Femur (tissue), 1 donor: ENCODE measurements at regions not wholly inside any gene's neighbourhood (a gene's known extent, or its start where the extent isn't known, plus 50 kb on each side); places are given as distances from the start of the nearest gene placed in this dataset.

Source experiments
- DNase-seq: peaks from one replicate; pipeline ENCODE4 v3.0.0-alpha.2; 2017

DNA sequence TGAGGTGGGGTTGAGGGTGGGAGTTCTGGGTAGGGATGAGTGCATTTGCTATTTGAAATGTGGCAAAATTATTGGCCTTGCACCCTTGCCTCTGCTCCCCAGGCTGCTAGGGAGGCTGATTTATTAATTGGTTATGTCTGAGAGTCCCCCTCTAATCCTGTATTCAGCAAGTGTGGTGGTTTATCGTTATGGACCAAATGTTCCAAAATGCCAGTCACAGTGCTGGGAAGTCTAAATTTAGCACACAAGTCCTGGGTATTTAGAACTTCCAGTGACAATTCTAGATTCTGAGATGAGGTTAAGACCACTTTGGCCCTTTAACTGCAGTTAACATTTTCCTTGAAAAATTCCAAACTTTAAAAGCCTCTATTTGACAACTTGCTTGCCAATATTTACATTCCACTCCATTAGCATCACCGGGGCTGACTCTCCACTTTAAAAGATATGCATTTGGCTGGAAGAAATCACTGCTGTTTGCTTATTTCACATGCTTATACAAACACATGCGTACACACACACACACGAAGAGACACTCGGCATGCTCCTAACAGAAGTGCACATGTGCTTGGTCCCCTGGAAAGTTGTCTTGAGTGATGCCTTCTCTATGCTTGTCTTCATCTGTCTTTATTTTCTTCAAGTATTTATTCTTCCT, 247.7 kb downstream of the IL20RB start:
- no peak for DNase-seq

DNA sequence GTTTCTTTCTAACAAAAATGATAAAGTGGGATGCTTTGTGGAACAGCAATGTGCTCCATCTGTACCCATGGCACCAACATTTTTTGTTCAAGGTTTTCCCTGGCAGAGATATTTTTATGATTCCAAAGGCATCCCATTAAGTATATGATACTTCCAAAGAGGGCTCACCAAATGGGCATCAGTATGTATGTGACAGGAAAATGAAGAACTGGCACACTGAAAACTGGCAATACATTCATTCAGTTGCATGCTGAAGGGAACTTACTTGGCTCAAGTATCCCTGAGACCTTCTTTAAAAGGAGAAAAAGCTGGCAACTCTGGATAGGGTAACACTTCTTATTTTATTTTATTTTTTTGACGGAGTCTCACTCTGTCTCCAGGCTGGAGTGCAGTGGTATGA, 249.8 kb downstream of the IL20RB start:
- no peak for DNase-seq

DNA sequence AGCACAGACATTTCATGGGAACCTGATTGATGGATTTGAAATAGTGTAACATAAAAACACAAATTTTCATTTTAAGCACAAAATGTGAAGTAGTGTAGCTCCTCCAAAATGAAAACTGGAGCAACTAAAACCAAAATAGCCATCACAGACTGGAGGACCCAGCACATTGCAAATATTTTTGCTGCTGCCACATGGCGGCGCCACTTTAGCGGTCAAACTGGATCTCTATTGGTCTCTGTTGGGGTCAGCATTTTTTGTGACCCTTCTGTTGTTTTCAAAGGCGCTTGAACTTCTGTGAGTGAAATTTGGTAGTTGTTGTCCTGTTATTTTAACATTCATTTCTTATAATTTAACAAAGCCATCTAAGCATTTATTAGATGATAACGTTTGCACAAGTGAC, 259.9 kb downstream of the IL20RB start:
- DNase-seq = no peak

DNA sequence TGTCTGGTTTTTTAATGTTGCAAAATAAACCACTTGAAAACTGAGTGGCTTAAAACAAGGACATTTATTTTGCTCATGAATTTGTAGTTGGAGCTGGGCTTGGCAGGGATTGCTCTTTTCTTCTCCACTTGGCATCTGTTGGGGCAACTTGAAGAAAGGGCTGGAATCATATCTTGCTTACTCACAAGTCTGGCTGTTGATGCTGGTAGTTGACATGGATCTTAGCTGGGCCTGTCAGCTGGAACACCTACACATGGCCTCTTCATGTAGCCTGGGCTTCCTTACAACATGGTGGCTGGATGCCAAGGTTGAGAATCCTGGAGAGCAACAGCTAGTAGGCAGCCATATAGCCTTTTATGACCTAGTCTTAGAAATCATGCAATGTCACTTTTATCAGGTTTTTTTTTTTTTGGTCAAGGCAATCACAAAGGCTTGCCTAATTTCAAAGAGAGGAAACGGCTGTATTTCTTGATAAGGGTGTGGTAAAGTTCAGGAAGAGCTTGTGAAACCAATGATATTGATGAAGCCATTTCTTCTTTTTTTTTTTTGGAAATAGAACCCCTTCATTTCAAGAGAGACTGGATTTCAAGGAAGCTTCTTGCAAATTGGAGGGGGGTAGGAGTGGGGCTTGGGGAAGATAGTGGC, 262.1 kb downstream of the IL20RB start:
- no peak for DNase-seq

DNA sequence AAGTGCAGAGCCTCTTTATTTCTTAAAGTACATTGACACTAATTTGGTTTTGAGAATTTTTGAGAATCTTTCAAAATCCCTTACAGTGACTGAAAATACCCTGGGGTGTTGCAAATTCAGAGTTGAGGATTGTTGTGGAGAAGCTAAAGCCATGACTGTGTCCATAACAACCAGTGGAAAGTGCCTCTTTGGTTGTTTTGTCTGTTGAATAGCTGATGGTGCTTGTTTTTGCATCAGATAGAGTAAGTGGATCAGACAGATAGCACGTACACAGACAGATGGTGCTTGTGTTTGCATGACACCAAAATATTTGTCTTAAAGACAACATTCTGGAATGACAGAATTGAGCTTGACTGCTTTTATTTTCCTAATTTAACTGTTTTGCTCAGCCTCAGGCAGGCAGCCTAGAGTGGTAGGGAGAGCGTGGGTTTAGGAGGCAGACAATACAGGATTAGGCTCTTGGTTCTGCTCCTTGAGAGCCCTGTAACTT, 265.0 kb downstream of the IL20RB start:
- no peak for DNase-seq

DNA sequence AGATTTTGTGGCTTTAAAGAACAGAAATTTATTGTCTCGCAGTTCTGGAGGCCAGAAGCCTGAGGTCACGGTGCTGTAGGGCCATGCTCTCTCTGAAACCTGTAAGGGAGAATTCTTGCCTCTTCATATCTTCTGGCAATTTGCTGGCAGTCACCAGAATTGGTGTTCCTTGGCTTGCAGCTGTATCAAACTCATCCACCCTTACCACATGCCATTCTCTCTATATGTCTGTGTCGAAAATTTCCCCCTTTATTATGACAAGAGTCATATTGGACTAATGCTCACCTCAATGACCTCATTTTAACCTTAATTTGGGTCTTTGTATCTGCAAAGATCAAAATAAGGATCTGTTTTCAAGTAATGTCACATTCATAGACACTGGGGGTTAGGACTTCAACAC, 266.7 kb downstream of the IL20RB start:
- DNase-seq = no peak

DNA sequence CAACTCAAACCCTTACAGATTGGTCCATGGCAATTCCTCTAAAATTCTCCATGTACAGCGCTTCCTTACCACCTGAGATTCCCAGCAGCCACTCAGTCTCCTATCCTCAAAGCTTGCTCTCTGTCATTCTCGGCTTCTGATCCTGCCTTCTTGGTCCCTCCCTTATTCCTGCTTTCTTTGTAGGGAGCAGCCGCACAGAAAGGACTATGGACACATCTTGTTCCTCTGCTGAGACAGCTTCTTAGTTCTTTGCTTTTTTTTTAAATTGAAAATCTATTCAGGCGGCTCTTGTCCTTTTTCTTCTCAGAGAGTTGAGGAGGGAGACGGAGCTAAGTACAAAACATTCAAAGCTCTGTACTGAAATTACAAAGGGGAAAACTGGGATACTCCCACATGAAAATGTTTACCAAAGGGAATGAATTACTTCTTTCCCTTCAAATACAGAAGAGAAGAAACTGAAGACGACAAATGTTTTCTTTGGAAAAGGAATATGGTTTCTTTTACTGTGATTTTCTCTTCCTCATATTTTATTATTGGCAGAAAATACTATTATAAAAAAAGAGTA, 285.1 kb downstream of the IL20RB start:
- no peak for DNase-seq

DNA sequence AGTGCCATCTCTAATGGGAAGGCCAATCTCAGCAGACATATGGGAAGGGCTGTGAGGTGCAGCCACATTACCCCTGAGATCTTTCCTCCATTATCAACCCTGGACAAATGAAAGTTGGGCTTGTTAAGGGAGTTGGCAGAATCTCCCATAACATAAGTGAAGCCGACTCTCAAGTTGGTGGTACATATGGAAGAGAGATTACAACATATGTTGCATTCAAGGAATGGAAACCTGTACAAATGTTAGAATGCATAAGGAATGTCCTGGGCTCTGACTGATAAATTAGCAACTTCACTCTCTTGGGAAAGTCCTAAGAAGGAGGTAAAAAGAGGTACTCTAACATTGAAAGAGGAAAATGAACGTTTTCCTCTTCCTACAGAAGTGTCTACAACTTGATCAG, 288.7 kb downstream of the IL20RB start:
- DNase-seq = no peak

DNA sequence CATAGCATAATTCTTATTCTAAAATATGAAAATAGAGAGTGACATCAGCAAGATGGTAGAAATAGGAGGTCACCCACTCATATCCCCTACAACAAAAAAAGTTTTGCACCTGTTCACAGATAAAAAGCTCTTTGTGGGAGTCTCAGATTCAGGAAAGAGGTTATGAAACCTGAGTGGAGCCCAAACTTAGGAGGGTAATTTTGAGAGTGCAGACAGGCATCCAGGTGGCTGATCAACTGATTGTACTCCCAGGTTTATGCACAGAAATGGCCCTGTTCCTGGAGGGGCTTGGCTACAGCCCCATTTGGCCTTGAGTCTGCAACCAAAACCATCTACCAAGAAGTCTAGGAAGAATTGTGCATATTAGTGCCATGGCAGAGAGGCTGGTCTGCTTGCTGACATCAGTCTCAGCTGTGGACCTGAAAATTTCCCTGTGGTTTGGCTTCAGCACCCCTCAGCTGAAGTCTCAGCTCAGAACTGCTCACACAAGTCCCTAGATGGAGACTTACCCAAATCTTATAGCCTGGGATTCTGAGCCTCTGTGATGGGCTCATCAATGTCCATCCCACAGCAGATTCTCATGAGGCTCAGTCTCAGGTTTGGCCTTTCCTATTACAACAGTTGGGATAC, 291.6 kb downstream of the IL20RB start:
- DNase-seq = no peak

DNA sequence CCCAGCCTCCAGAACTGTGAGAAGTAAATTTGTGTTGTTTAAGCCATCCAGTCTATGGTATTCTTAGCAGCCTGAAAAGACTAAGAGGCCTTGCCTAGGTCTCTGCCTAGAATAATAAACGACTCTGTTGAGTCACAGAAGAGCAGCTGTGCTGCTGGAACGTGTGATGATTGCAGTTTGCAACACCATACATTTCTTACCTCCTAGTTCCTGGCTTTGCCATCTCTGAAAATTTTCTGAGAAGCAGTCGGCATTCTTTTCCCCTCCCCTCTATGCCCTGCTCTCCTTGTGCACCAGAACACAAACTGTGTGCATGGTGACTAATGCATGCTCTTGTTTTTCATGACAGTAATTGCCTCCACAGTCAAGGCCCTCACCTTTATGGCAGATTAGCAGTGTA, 301.3 kb downstream of the IL20RB start:
- no peak for DNase-seq

DNA sequence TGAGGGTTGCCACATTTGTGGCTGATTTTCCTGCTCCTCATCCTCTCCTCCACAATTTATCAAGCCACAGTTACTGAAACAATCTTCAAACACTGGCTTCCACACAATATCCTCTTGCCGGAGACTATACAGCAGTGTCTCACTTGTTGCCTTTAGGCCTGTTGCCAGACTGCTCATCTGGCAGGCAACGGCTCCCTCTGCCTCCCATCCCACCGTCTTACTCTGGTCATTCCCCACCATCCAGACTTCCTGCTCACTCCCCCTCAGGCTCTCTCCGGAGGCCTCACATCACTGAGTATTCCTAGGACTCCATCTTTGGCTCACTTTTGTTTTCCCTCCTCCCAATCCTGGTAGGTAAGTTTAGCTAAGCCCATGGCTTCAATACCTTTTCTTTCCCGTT, 301.9 kb downstream of the IL20RB start:
- DNase-seq = peak; percentile 36

DNA sequence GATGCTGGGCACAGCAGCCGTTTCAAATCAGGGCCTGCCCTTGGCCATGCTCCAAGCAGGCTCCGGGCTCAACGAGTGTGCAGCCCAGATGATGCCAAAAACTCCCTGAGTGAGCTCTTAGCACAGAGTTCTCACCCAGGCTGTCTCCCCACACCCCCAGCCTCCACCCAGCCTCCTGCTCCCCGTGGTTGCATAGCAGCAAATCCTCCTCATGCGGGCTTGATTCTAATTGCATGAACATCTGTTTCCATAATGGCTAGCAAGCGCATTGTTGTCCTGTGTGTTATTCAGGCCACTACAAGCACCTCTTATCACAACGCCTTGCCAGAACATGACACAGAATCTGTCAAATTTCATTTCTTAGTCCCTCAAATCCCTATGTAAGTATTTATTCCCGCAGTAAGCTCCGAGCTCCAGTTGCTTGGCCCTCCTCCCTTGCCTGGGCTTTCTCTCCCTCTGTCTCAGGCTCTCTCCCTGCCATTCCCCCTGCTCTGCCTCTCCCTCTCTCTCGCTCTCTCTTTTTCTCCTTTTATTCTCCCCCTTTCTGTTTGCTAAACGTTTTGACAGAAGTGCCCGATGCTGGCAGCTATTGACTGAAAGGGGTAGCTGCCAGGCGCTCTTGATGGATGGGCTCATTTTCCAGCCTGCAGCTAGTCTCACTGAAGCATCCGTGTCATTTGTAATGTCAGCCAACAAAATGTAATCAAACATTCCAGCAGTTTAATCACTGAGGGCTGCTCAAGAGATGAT, 306.5 kb downstream of the IL20RB start:
- DNase-seq = peak; percentile 78

DNA sequence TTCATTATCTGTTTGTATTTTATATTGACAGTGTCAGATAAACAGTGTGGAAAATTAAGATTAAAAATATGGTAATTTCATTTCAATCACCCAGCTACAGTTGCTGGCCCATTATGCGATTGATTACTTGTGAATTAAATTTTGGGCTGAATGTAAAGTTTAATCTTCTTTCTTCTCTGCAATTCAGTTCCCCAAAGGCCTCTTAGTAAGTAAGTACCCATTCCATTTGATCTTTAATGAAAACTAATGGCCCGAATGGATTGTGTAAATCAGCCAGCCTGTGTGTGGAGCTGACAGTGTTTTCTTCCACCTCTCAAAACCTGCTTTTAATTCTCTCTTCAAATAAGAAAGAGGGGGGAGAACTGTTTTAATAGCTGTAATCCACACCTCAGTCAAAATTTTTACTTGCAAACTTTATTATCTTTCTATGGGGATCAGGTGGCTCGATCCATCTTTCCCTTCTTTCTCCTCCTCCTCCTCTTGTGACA, 307.1 kb downstream of the IL20RB start:
- no peak for DNase-seq

DNA sequence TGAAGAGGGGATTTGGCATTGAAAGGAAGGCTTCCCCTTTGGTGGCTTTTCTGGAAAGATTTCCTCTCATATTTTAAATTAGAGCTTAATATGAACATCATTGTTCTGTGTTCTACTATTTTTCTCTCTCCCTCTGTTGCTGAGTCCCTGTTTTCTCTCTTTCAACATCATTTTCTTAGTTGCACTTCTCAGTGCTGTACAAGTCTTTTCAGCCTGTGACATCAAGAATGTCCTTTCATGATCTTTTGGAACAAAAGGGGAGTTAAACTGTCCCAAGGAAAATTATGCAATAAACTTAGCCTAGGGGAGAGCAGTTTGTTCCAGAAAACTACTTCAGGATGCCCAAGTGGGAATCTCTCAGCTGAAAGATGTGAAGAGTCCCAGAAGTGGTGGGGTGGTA, 325.1 kb downstream of the IL20RB start:
- no peak for DNase-seq

DNA sequence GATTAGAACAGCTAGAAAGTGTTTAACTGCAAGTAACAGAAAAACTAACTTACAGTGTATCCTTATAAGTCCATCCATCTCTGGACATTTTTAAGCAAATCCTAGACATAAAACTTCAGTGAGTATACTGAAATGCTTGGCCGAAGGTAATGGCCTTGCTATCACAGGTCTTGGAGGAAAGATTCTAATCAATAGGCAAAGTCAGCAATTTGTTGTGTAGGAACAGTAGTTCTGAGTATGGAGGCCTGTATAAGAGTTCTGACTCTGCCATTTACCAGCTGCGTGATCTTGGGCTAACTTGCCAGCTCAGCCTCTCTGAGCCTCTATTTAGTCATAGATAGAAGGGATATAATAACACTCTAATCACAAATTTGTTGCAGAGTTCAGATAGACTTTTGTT, 328.1 kb downstream of the IL20RB start:
- DNase-seq = no peak

DNA sequence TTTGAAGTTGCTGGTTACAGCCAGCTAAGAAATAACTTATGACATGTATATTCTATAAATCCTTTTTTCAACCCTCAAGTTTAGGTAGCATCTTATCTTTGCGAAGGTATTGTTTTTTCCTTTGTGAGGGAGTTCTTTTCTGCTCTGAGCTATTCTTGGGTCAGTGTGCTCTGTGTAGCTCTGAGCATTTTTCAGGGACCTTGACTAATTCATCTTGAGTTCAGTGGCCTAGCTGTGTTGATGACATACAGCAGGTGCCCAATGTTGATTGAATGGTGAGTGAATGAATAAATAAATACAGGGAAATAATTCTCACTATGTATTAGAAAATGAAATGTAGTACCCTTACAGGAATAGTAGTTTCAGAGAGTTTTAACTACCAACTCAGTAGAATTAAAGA, 335.3 kb downstream of the IL20RB start:
- no peak for DNase-seq

DNA sequence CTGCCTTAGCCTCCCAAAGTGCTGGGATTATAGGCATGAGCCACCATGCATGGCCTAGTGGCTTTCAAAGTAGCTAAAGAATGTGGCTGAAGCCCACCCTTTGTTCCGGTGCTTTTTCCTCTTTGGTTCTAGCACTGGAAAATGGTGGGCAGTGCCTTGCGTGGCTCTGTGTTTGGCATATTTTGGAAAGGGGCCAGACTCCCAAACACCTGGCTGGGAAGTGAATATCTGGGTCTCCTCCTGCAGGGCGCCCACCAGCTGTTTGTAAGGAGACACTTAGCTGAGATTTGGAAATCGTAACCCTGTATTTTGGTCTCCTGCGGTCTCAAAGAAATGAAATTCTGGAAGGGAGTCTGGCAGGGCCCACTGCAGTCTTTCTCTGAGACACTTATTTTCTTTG, 336.4 kb downstream of the IL20RB start:
- no peak for DNase-seq

DNA sequence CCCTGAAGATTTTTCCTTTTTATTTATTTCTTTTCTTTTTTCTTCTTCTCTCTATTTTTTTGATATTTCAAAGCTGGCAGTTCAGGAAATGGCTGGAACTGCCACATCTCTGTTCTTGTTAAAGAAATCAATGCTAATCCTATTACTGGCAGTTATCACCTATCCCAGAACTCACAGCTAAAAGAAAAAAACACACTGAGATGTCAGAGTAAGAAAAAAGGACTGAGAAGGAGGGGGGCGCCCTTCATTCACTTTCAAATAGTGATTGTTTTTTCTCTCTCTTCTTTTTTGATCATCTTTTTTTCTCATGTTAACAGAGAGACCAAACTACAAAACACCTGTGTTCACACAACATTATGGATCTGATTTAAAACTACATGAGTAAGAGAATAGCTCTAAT, 337.1 kb downstream of the IL20RB start:
- DNase-seq = no peak

DNA sequence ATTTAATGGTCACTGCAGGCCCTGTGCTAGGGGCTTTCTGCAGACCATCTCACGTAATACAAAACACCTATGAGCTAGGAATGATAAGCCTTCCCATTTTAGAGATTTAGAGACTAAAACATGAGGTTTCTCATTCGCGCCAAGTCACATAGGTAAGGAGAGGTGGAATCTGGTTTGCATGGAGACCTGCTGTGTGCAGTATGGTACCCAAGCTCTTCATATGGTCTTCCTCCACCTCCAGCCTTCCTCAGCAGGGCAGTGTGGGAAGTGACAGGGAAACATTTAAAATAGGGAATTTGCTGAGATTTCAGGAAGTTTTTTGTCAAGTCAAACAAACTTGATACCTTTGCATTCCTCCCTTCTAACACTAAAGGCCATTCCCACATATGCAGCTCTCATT, 337.6 kb downstream of the IL20RB start:
- no peak for DNase-seq

DNA sequence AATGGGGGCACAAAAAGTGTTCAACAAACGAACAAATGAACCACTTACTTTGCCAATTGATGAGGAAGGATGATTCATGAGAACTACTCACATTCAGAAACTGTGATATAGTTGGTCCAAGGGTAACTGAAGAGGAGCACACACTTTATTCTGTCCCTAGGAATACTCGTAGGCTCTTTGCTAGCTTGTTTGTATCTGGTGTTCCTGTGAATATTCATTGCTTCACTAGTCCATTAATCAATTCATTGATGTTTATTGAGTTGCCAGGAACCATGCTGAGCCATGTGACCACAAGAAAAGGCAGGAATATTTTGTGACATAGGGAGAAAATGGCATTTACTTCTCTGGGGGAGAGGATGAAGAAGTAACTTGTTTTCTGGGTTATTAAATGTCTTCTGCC, 338.3 kb downstream of the IL20RB start:
- no peak for DNase-seq

DNA sequence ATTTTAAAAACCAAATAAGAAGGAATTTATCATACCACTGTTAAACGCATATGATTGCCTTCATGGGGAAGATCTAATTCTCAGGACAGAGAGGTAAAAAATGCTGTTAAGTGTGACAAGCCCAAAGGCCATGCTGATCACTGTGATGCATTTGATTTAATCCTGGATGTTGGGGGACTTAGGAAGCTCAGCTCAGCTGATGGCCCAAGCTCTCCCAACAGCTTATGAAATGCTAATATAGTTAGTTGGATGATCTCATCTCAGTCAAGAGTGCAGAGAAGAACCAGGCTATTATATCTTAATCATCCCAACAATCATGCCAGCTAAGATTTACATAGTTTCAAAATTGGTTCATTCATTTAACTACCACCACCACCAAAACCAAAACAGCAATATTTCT, 340.0 kb downstream of the IL20RB start:
- no peak for DNase-seq

DNA sequence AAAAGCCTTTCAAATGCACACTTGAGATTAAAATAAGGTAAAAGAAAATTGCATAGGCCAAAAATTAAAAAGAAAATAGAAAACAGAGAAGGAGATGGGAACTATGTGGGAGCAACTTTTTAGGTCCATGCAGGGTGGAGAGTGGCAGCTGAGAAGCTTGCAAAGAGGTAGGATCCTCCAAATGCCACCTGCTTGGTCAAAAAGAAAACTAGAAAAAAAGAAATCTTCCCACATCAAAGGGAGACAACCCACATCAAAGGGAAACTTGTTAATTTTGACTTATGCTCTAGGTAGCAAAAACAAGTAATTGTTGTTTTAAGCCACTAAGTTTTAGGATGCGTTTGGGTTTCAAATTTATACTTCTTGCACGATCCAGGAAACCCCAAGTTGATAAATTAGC, 342.9 kb downstream of the IL20RB start:
- no peak for DNase-seq
